KBM-7 (cell line): ENCODE measurements at regions not wholly inside any gene's neighbourhood (a gene's known extent, or its start where the extent isn't known, plus 50 kb on each side); places are given as distances from the start of the nearest gene placed in this dataset.

Source experiments
- DNase-seq: peaks from one replicate; pipeline ENCODE4 v3.0.0-alpha.2; 2015
- in situ Hi-C: fragments of 300-500 bp; cut with MboI; formaldehyde crosslinking; loops from 2 replicates; pipeline ENCODE4 v1.14.3; 2020; ENCODE audit warnings: low sequenced_read_pairs, low pct_unique_long_range_greater_than_20kb, mixed read lengths

DNA sequence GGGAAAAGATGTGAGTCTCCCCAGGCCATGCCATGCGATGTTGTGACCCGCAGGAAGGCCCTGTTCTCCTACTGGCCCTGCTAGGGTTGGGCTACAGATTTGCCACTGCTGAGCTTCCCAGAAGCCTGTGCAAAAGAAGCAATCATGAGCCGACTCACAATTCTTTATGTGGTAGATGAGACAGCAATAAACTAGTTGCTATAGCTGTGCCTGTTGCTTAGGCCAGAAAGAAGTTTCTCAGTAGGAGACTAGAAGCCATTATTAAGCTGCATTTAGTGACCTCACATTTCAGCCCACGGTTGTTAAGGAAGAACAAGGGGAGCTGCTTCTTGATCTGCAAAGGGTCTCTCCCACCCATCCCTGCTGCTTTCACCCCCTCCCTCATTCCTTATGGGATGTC lies 239.4 kb upstream of the CRY1 start:
- DNase-seq: no peak
- in situ Hi-C loops: no loop called here

DNA sequence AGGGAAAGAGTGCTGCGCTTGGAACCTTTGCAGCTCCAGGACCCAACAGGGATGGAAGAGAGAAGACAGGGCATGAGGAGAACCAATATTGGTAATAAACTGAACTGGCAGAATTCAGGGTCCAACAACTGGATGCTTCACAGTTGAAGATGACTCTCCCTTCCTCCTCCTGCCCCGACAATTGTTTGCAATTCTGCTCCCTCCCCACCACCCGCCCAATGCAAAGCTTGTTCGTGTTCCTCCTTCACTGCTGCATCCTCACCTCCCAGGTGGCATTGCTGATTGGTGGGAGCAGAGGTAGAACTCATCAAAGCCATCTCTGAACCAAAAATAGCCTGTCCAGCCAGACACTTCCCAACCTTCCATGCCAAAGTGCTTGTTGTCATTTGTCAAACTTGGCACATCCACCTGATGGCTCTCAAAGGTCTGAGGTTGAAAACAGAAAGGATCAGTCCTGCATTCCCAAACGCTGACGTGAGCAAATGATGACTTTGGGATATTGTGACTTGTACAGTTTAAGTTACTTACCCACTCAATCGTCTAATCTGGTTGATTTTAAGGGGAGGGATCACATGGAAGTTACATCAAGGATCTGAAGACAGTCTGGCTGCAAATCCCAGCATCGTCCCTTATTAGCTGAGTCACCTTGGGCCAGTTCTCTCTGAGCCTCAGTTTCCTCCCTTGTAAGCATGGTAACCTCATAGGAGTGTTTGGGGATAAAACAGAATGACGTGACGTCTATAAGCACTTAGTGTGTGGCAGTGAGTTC lies 242.6 kb upstream of the CRY1 start:
- DNase-seq: no peak
- in situ Hi-C loops: no loop called here

DNA sequence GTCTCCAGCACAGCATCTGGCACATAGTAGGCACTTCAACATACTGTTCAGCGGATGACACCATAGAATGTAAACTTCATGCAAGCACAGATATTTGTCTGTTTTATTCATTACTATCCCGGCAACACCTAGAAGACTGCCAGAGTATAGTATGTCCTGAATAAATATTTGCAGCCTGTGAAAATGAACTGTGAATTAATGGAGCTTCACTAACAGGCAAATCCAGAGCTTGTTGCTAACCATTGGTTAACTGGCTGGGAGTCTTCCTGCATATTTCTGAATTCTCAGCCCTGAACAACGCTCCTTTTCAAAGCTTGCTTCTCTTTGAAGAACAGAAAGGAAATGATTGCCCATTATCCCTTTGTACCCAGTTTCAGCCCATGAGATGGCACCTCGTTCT lies 243.3 kb upstream of the CRY1 start:
- DNase-seq: no peak
- in situ Hi-C loops: no loop called here

DNA sequence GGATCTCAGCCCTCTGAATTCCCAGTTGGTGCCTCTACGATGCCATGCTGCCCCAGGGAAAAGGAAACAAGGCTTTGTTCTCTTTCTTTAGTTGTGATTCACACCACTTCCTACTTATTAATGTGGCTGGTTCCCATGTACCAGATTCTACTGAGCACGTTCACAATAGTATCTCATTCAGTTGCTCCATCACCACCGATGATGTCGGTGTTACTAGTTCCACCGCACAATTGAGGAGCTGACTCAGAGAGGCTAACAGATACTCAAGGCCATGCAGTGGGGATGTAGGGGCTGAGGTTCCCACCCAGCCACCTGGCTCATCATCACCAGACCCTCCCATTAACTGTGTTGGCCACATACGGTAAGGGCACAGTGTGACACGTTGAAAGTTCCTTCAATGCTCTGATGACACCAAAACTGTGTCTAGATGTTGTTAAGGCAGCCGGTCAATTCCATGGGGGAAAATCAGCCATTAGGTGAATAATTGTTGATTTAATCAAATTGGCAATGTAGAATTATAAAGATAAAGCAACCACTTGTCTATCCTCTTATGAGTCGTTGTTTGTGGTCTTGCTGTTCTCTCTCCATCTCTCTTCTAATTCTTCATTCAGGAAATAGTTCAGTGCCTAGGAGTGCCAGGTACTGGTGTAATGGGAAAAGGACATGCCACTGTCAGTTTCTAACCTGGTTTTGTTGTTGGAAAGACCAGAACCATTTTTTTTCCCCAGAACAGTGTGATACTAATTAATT lies 244.2 kb upstream of the CRY1 start:
- DNase-seq: no peak
- in situ Hi-C loops: no loop called here

DNA sequence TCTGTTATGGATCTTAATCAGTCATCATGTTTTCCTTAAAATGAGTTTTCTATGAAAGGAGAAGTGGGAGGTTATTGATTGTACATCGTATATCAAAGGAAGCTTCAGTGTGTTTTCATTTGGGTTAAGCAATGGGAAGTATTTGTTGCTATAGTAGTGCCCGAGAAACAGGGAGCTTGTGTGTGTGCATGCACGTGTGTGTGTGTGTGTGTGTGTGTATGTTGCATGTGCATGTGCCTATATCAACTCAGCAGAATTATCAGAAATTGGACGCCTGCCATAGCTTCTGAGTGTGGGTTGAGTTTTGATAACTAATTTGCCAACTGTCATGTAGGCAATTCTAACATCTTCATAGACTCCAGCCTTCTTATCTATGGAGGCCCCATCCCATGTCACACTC lies 246.1 kb upstream of the CRY1 start:
- in situ Hi-C loops: no loop called here
- DNase-seq: no peak

DNA sequence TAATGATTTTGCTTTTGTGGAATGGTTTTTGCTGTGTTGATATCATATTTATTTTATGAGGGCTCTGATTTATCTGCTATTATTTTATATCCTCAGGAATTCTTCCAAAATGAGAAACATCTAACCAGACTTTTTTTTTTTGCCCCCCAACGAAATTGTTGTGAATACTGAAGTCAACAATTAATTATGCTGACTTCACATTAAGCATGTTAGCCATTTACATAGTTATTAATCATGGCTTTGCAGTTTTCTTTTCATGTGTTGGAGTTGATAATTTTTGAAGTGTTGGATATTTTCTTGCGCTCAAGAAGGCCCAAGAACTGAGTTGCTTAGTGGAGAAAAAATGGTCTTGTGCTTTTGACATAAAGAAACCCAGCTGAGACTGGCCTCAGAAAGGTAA lies 246.6 kb upstream of the CRY1 start:
- in situ Hi-C loops: no loop called here

DNA sequence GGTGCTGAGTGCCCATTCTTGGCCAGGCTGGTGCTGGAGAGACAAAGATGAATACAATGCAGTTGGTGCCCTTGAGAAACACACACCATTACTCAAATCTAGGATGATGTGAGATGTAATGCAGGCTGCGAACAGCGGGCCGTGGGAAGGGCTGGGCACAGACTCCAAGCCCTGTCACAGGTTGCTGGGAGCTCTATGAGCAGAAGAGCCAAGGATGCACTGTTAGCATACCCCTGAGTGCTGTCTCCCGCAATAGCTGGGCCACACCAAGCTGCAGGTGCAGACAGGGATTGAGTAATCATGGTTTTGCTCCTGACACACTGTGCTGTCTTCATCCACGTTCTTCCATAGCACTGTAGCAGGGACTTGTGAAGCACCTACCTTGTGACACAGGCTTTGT lies 247.5 kb upstream of the CRY1 start:
- in situ Hi-C loops: no loop called here
- no peak for DNase-seq

More for the DNA sequence above, 246.6 kb upstream of the CRY1 start:
- no peak for DNase-seq

DNA sequence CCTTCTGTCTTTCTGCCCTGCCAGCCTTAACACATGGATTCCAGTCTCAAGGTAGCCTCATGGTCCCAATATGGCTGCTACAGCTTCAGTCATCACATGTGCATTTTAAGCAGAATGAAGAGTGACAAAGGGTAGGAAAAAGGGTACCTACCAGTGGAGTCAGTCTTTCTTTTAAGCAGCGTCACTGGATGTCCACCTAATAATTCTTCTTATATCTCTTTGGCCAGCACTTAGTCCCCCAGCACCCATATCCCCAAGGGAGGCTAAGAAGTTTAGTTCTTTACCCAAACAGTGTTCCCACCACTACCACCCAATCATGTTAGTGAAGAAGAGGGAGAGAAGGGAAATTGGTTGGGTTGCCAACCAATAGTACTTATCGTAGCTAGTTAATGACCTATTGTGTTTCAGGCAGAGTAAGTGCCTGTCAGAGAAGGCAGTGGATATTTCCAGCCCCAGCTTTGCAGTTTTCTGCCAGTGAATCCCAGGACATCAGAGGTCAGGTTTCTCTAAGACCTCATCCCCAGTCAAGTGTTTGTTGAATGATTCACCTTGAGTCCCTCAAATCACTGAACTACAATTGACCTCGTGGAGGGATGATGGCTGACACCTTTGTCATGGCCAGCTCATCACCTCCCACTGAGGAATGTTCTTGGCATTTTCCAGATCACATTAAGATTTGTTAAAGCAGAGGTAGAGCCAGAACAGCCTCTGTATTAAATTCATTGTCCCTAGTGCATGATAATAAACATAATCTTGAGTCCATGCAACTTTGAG lies 250.9 kb upstream of the CRY1 start:
- DNase-seq: no peak
- in situ Hi-C loops: no loop called here

DNA sequence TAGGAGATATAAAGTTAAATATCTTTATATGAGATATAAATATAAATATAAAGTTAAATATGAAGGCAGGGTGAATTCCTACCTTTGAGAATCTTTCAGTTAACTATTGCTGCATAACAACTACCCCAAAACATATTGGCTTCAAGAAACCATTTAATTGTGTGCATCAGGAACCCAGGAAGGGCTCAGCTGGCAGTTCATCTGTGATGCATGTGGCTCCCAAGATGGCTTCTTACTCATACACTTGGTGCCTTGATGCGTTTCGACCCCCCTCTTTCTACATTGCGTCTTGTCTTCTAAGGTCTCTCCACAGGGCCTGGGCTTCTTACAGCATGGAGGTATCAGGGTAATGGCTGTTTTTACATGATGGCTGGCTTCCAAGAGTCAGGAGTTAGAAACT lies 253.9 kb upstream of the CRY1 start:
- no peak for DNase-seq
- in situ Hi-C loops: no loop called here

DNA sequence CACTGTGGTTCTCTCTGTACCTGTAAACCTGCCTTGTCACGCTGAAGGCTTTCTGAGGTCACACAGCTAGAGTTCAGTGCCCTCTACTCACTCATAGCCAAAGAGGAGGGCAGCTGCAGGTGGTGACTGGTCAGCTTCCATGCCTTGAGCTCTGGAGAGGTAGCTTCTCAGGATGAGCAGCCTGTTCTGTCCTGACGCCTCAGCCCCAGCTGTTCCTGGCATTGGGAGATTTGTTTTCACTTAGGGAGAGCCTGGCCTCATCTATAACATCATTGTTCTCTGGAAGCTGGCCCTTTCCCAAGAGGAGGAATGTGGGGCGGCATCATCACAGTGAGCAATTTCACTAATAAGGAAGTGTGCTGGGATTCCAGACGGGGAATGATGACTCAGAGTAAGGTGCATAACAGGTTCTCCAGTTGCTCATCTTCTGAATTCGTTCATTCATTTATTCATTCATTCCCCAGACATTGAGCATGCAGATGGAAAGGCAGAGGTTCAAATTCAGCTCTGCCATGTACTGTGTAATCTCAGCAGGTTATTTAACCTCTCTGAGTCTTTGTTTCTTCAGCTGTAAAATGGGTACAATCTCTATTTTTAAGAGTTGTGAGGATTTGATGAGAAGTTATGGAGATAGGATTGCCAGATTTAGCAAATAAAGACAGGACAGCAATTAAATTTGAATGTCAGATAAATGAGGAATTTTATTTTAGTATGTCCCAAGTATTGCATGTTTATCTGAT lies 255.8 kb upstream of the CRY1 start:
- in situ Hi-C loops: no loop called here
- DNase-seq: no peak

DNA sequence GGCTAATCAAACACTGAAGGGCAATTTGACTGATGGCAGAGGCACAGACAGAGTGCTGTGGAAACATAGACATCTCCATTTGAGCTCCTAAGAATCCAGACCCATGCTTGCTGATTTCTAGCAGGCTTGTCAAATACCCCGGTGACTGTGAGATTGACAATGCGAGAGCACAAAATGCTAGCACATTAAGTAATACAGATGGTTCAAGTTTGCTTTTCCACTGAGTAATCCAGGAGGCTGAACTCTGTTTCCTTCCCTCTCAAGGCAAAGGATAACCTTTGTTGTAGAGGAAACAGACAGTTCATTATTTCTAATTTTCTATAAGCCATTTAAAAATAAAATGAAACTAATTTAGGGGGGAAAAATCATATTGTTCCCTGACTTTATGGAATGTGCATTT lies 256.5 kb upstream of the CRY1 start:
- no peak for DNase-seq
- in situ Hi-C loops: no loop called here

DNA sequence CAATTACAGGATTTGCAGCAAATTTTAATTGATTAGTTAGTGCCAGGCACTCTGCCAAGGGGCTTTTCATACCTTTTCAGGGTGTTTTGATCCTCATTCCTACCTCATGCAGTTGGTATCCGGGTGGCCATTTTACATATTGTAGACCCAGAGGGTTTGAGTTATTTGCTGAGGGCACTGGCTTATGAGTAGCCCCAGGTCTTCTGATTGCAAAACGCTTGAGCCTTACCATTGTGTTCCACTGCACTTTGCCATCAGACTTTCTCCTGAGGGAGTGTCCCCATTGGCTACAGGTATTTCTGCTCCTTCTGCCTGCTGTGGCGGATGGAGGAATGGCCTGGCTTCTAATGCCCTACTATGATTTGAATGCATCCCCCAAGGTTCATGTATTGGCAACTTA lies 257.8 kb upstream of the CRY1 start:
- in situ Hi-C loops: no loop called here

DNA sequence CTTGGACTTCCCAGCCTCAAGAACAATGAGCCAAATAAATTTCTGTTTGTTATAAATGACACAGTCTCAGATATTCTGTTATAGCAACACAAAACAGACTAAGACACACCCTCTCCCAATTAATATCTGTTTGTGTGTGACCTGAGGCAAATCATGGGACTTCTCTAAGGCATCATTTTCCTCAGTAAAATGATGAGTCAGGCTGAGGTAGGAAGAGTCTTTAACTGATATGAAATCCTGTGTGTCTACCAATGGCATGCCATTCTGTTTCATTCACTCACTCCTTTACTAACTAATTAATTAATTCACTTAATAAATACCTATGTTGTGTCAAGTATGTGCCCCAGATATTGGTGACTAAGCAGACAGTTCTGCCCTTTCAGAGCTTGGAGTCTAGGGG lies 258.4 kb upstream of the CRY1 start:
- in situ Hi-C loops: no loop called here
- DNase-seq: no peak

More for the DNA sequence above, 257.8 kb upstream of the CRY1 start:
- DNase-seq: no peak

DNA sequence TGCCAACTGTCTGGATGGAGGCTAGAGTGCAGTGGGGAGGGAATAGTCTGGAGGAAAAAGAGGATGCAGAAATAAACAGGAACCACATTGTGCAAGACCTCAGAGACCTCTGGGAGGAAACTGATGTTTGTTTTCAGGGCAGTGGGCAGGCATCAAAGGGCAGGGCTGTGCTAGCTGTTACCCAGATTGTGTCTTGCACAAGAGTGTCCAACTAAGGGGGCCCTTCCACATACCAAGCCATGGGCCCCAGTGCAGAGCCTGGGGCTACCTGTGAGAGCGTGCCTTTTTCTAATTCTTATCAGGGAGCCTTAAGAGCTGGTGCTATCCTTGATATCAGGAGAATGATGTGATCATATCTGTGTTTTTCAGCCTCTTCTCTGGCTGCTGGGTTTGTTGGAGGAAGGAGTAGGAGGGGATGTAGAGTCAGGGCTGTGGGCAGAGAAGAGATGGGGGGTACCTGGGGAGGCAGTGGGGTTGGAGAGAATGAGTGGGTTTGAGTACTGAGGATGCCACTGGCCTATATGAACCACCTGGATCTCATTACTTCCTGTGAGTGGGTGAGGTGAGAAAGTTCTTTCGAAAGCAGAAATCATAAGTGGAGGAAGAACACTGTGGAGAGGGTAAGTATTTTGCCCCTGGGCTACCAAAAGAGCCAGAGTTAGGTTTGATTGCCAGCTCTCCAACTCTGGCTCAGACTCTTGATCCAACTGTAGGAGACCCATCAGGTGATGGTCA lies 259.2 kb upstream of the CRY1 start:
- in situ Hi-C loops: no loop called here
- peak; percentile 23 for DNase-seq

DNA sequence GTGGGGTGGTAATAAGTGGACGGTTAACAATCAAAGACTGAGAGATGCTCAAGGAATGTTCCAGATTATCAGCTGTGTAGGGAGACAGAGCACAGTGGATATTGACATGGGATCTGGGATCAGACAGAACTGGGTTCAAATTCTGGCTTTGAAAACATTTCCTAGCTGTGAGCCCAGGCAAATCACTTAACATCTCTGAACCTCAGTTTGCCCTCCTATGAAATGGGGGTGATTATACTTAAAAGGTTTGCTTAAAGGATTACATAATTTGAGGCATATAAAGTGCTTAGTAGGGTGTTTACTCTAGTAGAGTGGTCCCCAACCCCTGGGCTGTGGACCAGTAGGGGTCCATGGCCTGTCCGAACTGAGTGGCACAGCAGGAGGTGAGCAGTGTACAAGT lies 260.0 kb upstream of the CRY1 start:
- in situ Hi-C loops: no loop called here
- DNase-seq: no peak

DNA sequence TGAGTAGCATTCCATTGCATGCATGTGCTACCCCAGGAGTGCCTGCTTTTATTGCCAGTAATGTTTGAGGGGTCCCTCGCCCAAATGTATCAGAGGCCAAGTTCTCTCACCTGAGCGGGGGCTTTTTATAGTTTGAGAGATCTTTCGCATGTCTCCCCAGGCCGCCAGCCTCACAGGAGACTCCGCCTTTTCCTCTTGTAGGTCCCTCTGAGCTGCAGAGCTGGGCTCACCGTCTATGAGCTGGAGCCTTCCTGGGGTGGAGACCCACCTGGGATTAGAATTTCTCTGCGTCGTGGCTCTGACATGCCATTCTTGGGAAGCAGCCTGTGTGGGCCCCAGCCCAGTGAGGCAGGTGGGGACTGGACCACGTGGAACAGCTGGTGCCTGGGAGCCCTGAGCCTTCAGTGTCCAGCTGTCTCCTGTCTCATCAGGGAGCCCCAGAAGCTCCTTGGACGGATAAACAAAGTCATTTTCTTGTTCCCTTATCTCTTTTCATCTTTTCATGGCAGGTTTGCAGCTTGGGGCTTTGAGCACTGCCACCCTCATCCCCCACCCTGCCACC lies 261.7 kb upstream of the CRY1 start:
- in situ Hi-C loops: no loop called here
- DNase-seq: no peak

DNA sequence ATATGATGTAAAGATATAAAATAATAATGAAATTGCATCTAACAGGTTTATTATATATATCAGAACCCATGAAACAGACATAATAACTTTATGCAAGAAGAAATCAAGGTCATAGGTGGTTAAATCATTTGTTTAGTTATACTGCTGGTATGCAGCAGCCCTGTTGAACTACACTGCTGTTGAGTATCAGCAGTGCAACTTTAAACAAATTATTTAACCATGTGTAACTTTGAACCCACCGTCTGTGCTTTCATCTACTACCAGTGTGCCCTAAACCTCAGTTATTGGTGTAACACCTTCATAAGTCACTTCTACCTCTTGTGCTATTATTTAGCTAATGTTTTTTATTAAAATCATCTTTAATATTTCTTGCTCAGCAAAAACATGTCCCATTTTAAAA lies 262.3 kb upstream of the CRY1 start:
- DNase-seq: no peak
- in situ Hi-C loops: no loop called here

DNA sequence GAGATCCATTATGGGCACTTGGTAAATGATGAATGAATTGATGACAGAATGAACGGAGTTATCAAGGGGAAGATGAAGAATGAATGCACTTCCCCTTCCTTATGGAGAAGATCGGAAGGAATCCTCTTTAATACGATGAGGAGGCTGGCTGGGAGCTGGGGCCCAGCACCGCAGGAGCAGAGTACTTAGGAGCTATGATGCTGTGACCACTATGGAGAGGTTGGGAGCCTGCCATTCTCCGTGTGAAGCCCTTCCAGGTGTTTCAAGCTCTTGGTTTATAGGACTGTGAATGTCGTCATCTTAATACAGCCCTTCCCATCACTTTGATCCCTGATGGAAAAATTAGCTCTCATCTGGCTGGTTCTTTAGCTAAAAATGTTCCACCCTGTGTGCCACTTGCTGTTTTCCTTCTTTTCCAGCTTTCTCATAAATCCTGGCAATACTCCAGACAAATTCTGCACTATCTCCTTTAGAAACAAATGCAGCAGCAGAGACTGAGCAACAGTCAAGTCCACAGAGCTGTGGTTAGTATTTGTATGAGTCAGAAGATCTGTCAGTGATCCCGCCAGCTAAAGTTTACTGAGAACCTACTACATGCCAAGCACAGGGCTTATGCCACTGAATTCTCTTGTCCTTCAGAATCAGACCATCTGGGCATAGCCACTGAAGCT lies 263.1 kb upstream of the CRY1 start:
- DNase-seq: no peak
- in situ Hi-C loops: no loop called here
